ENCODE measurements at regions not wholly inside any gene's neighbourhood (a gene's known extent, or its start where the extent isn't known, plus 50 kb on each side); places are given as distances from the start of the nearest gene placed in this dataset.

DNA sequence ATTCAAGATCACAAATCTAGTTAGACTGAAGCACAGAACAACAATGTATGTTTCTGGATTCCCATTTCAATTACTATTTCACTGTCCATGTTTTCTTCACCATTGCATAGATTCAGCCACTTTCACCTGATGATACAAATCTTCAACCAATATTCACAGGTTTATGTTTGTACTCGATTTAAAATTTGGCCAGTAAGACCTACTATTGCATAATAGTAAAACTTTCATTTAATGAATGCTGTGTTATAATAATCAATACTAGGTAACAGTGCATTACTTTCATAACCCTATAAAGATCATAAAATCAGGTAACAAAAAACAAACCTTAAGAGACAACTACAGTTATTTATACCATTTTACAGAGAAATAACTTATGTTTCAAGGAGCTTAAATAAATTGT is 2209.1 kb downstream of the ARAP2 start:
- TF ChIP-seq CTCF (IDR thresholded peaks at IDR 0.05; ENCODE audit: poor library complexity) (no peak), EZH2 (IDR thresholded peaks at IDR 0.05; ENCODE audit: borderline replicate concordance) (no peak), EZH2phosphoT487 (IDR thresholded peaks at IDR 0.05; ENCODE audit: low read depth, severe bottlenecking, unreplicated experiment) (no peak)
